CD4-positive, alpha-beta memory T cell (primary cell): ENCODE measurements at regions not wholly inside any gene's neighbourhood (a gene's known extent, or its start where the extent isn't known, plus 50 kb on each side); places are given as distances from the start of the nearest gene placed in this dataset.

Source experiments
- CTCF ChIA-PET: fragments of 350-600 bp; sonication (Branson Sonifier 250); formaldehyde crosslinking; loops from one replicate; lab custom pipeline; 2021; ENCODE audit warnings: inconsistent platforms; ENCODE audit not compliant: partially characterized antibody; lab: Charles Lee
- POLR2A ChIA-PET: fragments of 350-600 bp; sonication (Branson Sonifier 250); formaldehyde crosslinking; loops from one replicate; lab custom pipeline; 2021; ENCODE audit not compliant: partially characterized antibody; lab: Charles Lee
- DNase-seq, 5 donors: peaks; one replicate each; pipeline versions ENCODE4 v3.0.0 to v3.0.0-alpha.2; 2020 to 2022; ENCODE audit warnings: mixed read lengths in 1 of 5
- H3K27ac ChIP-seq: one replicate; pipeline ENCODE4 v1.7.0; 2013; ENCODE audit warnings: low read depth, low read length
- H3K27me3 ChIP-seq: 2 replicates; pipeline ENCODE4 v1.7.0; 2013; ENCODE audit warnings: mild to moderate bottlenecking, low read length, moderate library complexity; ENCODE audit not compliant: insufficient read depth
- H3K36me3 ChIP-seq: 2 replicates; pipeline ENCODE4 v1.7.0; 2013; ENCODE audit warnings: mild to moderate bottlenecking, low read length, moderate library complexity; ENCODE audit not compliant: insufficient read depth
- H3K4me1 ChIP-seq: 2 replicates; pipeline ENCODE4 v1.7.0; 2013; ENCODE audit warnings: mild to moderate bottlenecking, low read length, moderate library complexity; ENCODE audit not compliant: insufficient read depth
- H3K4me3 ChIP-seq, 2 donors: one replicate each; pipeline ENCODE4 v1.7.0; 2013; ENCODE audit warnings: low read length in 2 of 2, mild to moderate bottlenecking in 1 of 2
- H3K9me3 ChIP-seq, 2 donors: one replicate each; pipeline ENCODE4 v1.7.0; 2013; ENCODE audit warnings: low read length in 2 of 2, control low read depth in 1 of 2; ENCODE audit not compliant: control insufficient read depth in 1 of 2
- H3K27ac Mint-ChIP-seq, 7 donors: one replicate each; pipeline ENCODE4 v1.8.0; 2020 to 2021; ENCODE audit warnings: mixed read lengths in 7 of 7, mild to moderate bottlenecking in 6 of 7, inconsistent platforms in 3 of 7, moderate library complexity in 3 of 7
- H3K27me3 Mint-ChIP-seq, 2 donors: one replicate each; pipeline ENCODE4 v1.8.0; 2020 to 2021; ENCODE audit warnings: mixed read lengths in 2 of 2
- H3K36me3 Mint-ChIP-seq, 2 donors: one replicate each; pipeline ENCODE4 v1.8.0; 2020 to 2021; ENCODE audit warnings: mixed read lengths in 2 of 2, inconsistent platforms in 1 of 2, mild to moderate bottlenecking in 1 of 2
- H3K4me1 Mint-ChIP-seq, 4 donors: one replicate each; pipeline ENCODE4 v1.8.0; 2020 to 2021; ENCODE audit warnings: mixed read lengths in 4 of 4, mild to moderate bottlenecking in 1 of 4
- H3K4me3 Mint-ChIP-seq, 8 donors: one replicate each; pipeline ENCODE4 v1.8.0; 2020 to 2021; ENCODE audit warnings: mixed read lengths in 8 of 8, mild to moderate bottlenecking in 7 of 8, moderate library complexity in 6 of 8, inconsistent platforms in 3 of 8
- H3K9me3 Mint-ChIP-seq, 8 donors: one replicate each; pipeline ENCODE4 v1.8.0; 2020 to 2021; ENCODE audit warnings: mixed read lengths in 8 of 8, mild to moderate bottlenecking in 5 of 8, inconsistent platforms in 3 of 8, moderate library complexity in 1 of 8
- intact Hi-C: fragments of 100-400 bp; cut with micrococcal nuclease; formaldehyde crosslinking; loops from one replicate; pipeline ENCODE4 v1.15.1; 2023

GRCh38 chr13:63370101-63370500, 1954.5 kb upstream of the PCDH20 start:
- H3K9me3 ChIP-seq, result no peaks in the 10 kb centered on the region
- no peaks in the 10 kb centered on the region for H3K36me3 Mint-ChIP-seq
- no peak for DNase-seq
- no peaks in the 10 kb centered on the region for H3K27me3 Mint-ChIP-seq
- ChIA-PET CTCF (no interaction called here), POLR2A (no interaction called here)
- intact Hi-C loops, result no loop called here
- no peaks in the 10 kb centered on the region for H3K4me1 Mint-ChIP-seq
- H3K36me3 ChIP-seq, result no peaks in the 10 kb centered on the region
- no peak overlapping the region for H3K4me3 ChIP-seq
- no peaks in the 10 kb centered on the region for H3K4me1 ChIP-seq
- H3K9me3 Mint-ChIP-seq, result peaks cover 0 to 10% (median 3%) of the 10 kb centered on the region in 8 donors
- H3K4me3 Mint-ChIP-seq, result no peak overlapping the region
- H3K27ac ChIP-seq, result no peak overlapping the region
- no peaks in the 10 kb centered on the region for H3K27me3 ChIP-seq
- H3K27ac Mint-ChIP-seq, result no peak overlapping the region

DNA sequence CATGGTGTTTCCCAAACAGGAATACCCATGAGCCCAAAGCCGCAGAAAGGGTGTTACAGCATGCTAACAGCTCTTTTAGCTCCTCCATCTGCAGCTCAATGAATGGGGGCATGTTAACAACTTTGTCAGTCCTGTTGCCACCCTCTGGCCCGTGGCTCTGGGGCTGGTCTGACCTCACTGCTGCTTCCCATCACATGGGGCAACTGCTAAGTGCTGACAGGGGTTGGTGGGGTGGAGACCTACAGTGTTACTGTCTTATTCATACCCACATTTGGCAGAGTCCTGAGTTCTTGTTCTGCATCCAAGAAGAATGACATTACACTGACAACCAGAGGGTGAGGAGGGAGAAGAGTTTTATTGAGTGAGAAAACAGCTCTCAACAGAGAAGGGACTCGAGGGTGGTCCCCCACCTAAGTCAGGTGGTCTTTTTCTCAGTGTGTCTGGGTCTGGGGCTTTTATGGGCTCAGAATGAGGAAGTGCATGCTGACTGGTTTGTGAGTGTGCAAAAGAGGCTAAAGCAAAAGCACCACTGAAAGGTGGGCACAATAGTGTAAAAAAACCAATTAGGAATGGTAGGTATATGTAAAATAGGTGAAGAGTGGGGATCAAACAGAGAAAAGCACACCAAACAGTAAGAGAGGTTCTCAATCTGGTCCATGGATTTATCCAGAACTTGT, 1952.0 kb upstream of the PCDH20 start:
- intact Hi-C loops, result no loop called here
- DNase-seq, result no peak
- Mint-ChIP-seq H3K9me3 (peaks cover 0 to 7% (median 1%) of the 10 kb centered on the region in 8 donors), H3K36me3 (no peaks in the 10 kb centered on the region), H3K4me1 (no peaks in the 10 kb centered on the region), H3K27ac (no peak overlapping the region), H3K4me3 (no peak overlapping the region), H3K27me3 (no peaks in the 10 kb centered on the region)
- no peak overlapping the region for H3K4me3 ChIP-seq
- CTCF ChIA-PET, result no interaction called here
- H3K27me3 ChIP-seq, result no peaks in the 10 kb centered on the region
- no peaks in the 10 kb centered on the region for H3K9me3 ChIP-seq
- POLR2A ChIA-PET, result no interaction called here
- H3K36me3 ChIP-seq, result no peaks in the 10 kb centered on the region
- no peaks in the 10 kb centered on the region for H3K4me1 ChIP-seq
- no peak overlapping the region for H3K27ac ChIP-seq

DNA sequence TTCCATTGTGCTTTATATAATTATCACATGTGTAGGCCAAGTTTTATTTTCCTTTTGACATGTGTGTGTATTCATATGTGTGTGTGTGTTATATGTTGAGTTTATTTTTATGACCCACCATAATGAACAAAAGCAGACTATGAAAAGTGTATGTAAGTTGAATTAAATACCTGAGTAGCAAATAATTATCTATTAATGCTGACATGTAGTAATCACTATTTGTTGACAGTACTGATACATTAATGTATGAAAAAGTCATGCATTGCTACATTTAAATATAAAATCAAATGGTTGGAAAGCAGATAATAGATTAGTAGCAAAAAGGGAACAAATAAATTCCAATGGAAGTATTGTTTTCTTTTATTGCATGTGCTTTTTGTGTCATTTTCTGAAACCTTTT, 1948.5 kb upstream of the PCDH20 start:
- DNase-seq, result no peak
- H3K27ac ChIP-seq, result no peak overlapping the region
- no peaks in the 10 kb centered on the region for H3K4me1 Mint-ChIP-seq
- H3K9me3 Mint-ChIP-seq, result peaks cover 0 to 6% (median 0%) of the 10 kb centered on the region in 8 donors
- H3K4me3 ChIP-seq, result no peak overlapping the region
- CTCF ChIA-PET, result no interaction called here
- no peaks in the 10 kb centered on the region for H3K9me3 ChIP-seq
- no peaks in the 10 kb centered on the region for H3K4me1 ChIP-seq
- H3K36me3 ChIP-seq, result no peaks in the 10 kb centered on the region
- H3K36me3 Mint-ChIP-seq, result no peaks in the 10 kb centered on the region
- H3K27me3 ChIP-seq, result no peaks in the 10 kb centered on the region
- intact Hi-C loops, result no loop called here
- no peaks in the 10 kb centered on the region for H3K27me3 Mint-ChIP-seq
- H3K27ac Mint-ChIP-seq, result no peak overlapping the region
- no peak overlapping the region for H3K4me3 Mint-ChIP-seq
- POLR2A ChIA-PET, result no interaction called here

DNA sequence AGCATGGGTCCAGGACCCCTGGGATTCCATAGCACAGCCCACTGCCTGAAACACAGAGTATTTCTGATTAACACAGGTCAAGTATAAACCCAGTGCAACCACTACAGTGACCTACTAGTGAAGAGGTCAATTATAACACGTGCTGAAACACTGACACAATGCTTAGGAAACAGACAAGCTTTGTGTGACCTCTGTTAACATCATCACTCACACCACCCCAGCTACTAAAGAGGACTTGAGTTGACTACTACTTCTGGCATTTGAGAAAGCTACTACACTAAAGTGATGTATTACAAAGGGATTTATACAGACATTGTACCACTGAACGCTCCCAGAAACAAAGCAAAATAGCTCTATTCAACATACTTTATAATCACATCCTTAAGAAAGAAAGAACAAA, 1935.9 kb upstream of the PCDH20 start:
- DNase-seq, result no peak
- Histone ChIP-seq H3K9me3 (peaks cover 0 to 4% of the 10 kb centered on the region in 2 donors), H3K36me3 (no peaks in the 10 kb centered on the region), H3K4me1 (no peaks in the 10 kb centered on the region), H3K27ac (no peak overlapping the region), H3K4me3 (no peak overlapping the region), H3K27me3 (no peaks in the 10 kb centered on the region)
- Mint-ChIP-seq H3K36me3 (no peaks in the 10 kb centered on the region), H3K4me1 (no peaks in the 10 kb centered on the region), H3K27me3 (no peaks in the 10 kb centered on the region), H3K27ac (no peak overlapping the region), H3K9me3 (peaks cover 0 to 16% (median 6%) of the 10 kb centered on the region in 8 donors), H3K4me3 (no peak overlapping the region)
- CTCF ChIA-PET, result no interaction called here
- POLR2A ChIA-PET, result no interaction called here
- intact Hi-C loops, result no loop called here

DNA sequence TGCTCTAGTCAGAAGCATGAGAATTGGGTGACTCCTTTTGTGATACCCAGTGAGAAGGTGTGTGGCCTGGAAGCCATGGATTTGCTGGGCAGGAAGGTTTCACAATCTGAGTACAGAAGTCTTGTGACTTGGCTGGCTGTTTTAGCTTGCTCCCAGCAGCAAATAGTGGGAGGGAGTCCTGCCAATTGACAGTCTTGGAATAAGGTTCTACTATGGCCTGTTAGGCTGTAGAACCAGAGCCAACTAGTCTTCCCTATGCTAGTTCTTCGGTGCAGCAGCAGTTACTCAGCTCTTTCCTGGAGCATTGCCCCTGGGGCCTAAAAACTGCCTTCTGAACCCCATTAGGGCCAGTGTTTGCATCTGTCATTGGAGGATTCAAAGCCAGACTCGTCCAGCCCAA, 1935.4 kb upstream of the PCDH20 start:
- Mint-ChIP-seq H3K9me3 (peaks cover 0 to 16% (median 6%) of the 10 kb centered on the region in 8 donors), H3K4me1 (no peaks in the 10 kb centered on the region)
- POLR2A ChIA-PET, result no interaction called here

DNA sequence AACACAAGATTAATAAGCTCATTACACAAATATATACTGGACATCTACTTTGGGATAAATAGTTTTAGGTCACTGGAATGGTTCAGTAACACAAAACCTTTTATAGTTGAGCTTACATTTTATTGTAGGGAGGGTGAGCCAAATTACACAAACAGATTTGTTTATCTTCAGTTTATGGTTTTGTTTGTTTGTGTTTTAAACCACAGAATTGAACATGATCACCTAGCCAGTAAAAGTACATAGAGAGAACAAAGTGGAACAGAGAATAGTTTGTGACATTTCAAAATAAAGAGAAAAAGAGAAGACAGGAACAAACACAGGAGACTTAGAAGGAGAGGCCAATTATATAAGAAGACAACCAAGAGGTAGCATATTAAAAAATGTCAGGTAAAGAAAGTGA, 1930.2 kb upstream of the PCDH20 start:
- Histone ChIP-seq H3K27me3 (no peaks in the 10 kb centered on the region), H3K4me3 (no peak overlapping the region), H3K36me3 (no peaks in the 10 kb centered on the region), H3K27ac (no peak overlapping the region), H3K9me3 (peaks cover 0 to under 1% of the 10 kb centered on the region in 2 donors), H3K4me1 (no peaks in the 10 kb centered on the region)
- Mint-ChIP-seq H3K27ac (no peak overlapping the region), H3K4me3 (no peak overlapping the region), H3K36me3 (no peaks in the 10 kb centered on the region), H3K4me1 (no peaks in the 10 kb centered on the region), H3K27me3 (no peaks in the 10 kb centered on the region), H3K9me3 (peaks cover 0 to 16% (median 7%) of the 10 kb centered on the region in 8 donors)
- intact Hi-C loops, result no loop called here
- ChIA-PET POLR2A (no interaction called here), CTCF (interaction anchor here (0.7 kb wide), 1 partner anchor 676 kb away, joined by 3 read pairs; no protein-coding TSS in a partner anchor)
- DNase-seq, result no peak

More for the DNA sequence above, 1935.4 kb upstream of the PCDH20 start:
- no peak overlapping the region for H3K27ac ChIP-seq
- no peaks in the 10 kb centered on the region for H3K36me3 ChIP-seq
- no peaks in the 10 kb centered on the region for H3K4me1 ChIP-seq
- intact Hi-C loops, result no loop called here
- H3K27me3 Mint-ChIP-seq, result no peaks in the 10 kb centered on the region
- no peak overlapping the region for H3K4me3 ChIP-seq
- no peak overlapping the region for H3K27ac Mint-ChIP-seq
- H3K9me3 ChIP-seq, result peaks cover 0 to 4% of the 10 kb centered on the region in 2 donors
- no peak for DNase-seq
- no peaks in the 10 kb centered on the region for H3K36me3 Mint-ChIP-seq
- H3K4me3 Mint-ChIP-seq, result no peak overlapping the region
- H3K27me3 ChIP-seq, result no peaks in the 10 kb centered on the region
- CTCF ChIA-PET, result no interaction called here

GRCh38 chr13:63344711-63345110, 1929.1 kb upstream of the PCDH20 start:
- H3K9me3 ChIP-seq, result no peaks in the 10 kb centered on the region
- no peak overlapping the region for H3K4me3 ChIP-seq
- CTCF ChIA-PET, result no interaction called here
- no peaks in the 10 kb centered on the region for H3K4me1 ChIP-seq
- Mint-ChIP-seq H3K9me3 (peaks cover 0 to 9% (median 5%) of the 10 kb centered on the region in 8 donors), H3K27me3 (no peaks in the 10 kb centered on the region), H3K27ac (no peak overlapping the region), H3K4me1 (no peaks in the 10 kb centered on the region), H3K36me3 (no peaks in the 10 kb centered on the region), H3K4me3 (no peak overlapping the region)
- POLR2A ChIA-PET, result no interaction called here
- DNase-seq, result no peak
- H3K27me3 ChIP-seq, result no peaks in the 10 kb centered on the region
- H3K36me3 ChIP-seq, result no peaks in the 10 kb centered on the region
- intact Hi-C loops, result no loop called here
- no peak overlapping the region for H3K27ac ChIP-seq
